HG03175 (cell line): ENCODE measurements at regions not wholly inside any gene's neighbourhood (a gene's known extent, or its start where the extent isn't known, plus 50 kb on each side); places are given as distances from the start of the nearest gene placed in this dataset.
"Not testable (repeated sequence)": the region's sequence is repeated elsewhere in the genome, so short reads cannot be mapped to it uniquely, and the experiment has no call there.

Experiments used
- ATAC-seq: cut with Tn5 transposase; IDR thresholded peaks from one replicate; pipeline ENCODE4 v1.9.1; 2021; ENCODE audit warnings: mild to moderate bottlenecking, moderate library complexity; ENCODE audit not compliant: unreplicated experiment

DNA sequence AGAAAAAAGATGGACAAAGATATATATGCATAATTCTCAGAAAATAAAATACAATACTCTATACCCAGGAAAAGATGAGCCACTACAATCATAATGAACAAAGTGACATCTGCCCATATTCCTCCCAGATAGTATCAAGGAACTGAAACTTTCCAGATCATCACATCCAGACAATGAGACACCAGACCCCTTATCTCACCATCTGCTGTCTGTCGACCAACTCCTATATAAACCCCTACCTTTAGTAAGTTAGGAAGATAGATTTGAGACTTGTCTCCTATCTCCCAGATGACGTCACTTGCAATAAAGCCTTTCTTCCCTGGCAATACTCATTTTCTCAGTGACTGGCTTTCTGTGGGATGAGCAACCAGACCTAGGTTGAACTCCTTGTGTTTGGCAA lies 1071.6 kb downstream of the PLOD2 start:
- peak; percentile 4 for ATAC-seq

DNA sequence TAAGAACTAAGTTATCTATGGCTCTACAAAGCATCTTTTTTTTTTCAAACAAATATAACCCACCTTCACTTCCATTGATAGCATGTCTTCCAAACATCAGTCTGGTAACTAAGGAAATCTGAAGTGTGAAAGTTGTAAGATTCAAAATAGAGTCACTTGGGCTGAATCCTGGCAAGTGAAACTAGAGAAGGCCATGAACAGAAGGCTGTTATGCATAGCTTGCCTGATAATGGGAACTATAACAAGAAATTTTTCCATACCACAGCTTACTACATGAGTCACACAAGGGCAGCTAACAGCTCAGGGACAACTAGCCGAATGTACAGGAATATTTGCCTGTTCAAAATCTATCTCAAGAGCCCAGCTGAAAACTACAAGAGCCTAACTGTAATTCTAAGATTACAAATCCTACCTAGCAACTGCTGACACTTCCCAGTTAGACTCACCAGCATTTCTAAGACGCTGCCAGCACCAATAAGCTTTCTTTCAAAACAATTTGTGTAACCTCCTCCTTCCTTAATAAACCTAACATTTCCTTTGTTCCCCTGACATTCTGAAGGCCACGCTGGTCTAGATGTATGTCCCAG lies 1066.5 kb downstream of the PLOD2 start:
- ATAC-seq = peak; percentile 94

DNA sequence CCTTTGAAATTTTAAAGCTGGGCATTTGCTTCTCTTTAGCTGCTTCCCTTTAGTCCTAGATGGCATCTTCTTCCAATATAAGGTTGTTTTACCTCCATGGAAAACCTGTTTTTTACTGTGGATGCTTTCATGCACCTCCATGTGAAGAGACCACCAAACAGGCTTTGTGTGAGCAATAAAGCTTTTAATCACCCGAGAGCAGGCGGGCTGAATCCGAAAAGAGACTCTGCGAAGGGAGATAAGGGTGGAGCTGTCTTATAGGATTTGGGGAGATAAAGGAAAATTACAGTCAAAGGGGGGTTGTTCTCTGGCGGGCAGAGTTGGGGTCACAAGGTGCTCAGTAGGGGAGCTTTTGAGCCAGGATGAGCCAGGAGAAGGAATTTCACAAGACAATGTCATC lies 1049.8 kb downstream of the PLOD2 start:
- not testable (repeated sequence) for ATAC-seq

DNA sequence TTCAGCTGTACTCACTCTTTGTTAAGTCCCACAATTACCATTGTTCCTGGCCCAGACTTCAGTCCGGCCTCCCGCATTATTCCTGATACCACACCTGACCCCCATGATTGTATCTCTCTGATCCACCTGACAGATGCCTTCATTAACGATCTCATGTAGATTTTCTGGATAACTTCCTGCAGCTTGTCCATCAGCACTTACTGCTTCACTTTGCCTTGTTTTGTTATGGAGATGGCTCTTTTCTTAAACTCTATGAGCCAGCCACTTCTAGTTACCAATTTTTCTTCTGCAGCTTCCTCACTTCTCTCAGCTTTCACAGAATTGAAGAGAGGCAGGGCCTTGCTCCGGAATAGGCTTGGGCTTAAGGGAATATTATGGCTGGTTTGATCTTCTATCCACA lies 1044.2 kb downstream of the PLOD2 start:
- no peak for ATAC-seq

DNA sequence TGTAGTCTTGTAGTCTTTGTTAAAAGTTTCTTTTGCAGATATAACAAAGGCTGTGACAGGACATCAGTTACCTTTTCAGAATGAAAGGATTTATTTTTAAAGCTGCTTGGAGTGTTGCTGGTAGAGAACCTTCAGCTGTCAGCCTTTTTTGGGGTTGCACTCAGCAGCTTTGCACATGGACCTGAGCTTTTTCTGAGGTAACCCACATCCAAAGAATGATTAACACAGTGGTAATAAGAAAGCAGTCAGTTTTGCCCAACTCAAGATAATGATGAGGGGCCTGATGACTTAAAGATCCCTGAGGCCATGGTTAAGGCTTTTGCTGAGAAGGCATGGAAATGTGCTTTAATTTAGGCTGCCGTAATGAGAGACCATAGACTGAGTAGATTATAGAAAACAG lies 1042.7 kb downstream of the PLOD2 start:
- ATAC-seq = peak; percentile 94

DNA sequence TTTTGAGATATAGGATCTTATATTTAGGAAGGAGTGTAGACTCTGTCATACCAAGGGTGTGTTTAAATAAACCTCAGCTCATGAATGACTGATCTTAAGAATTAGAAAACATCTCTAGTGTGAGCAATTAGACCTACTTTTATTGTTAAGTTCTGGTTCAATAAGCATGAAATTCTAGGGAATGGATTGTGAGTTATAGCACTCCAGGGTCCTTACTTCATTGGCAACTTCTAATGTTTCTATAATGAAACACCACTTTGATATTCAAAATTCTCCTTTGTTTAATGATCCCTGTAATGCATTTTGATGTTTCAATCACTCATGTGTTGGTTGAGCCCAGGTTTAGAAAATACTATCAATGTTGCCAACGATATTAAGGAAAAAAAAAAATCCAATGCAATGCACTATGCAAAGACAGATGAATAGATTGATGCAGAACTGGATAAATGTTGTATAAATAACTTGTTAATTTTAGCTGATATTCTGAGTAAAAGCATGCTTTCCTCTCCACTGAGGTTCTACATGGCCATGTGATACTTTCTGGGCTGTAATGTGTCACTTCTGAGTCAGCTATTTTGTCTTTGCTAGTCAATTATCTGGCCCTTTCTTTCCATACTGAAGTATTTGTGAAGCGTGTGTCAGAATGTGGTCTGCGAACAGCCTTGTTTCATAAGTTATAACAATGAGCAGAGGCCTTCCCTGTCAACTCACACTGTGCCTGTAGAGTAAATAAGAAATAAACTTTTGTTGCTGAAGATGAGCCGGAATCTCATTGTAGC lies 1035.9 kb downstream of the PLOD2 start:
- no peak for ATAC-seq

DNA sequence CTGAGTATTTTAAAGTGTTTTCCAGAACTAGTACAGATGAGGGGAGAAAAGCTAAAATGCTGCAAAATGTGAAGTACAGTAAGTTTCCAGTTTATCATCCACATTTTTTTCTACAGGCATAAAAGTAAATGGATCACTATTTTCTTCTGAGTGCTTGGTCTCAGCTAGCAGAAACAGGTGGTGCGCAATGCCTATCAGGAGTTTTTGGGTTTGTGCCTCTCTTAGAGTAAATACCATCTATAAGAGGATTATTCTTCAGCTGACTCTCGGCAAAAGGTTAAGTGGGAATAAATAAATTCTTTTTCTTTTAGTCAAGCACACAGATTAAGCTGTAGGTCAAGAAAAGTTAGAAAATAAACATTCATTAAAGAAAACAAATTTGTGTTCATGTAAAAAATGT lies 1027.7 kb downstream of the PLOD2 start:
- ATAC-seq = no peak

DNA sequence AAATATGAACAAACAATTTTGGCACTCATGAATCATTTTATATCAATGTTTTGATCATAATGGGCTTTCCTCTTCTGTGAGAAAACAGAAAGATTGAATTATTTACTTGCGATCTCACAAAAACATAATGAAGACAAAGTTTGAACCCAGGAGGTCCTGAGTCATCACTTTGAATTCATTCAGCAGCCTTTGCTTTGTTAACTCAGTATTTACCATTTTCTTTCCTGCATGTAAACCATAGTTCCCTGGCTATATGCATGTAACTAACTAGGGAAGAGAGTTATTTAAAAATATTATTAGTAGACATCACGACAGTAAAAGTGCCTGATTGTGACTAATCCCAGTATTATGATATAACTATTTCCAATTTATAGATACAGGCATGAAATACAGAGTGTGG lies 1026.2 kb downstream of the PLOD2 start:
- no peak for ATAC-seq

DNA sequence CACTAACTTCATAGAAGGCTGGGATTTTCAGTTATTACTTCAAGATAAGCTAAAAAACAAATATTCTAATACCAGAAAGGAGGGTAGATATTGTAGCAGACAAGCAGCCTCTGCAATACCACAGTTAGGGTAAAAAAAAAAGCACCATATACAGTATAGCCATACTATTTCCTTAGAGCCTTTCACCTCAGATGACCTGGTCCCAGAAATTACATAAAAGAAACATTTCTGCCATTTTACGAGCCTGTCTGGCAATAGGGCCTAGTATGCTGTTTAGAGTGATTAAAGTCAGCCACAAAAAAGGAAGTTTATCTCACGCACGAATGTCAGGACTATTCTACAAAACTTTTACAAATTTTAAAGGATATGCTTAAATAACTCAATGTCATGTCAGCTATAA lies 1016.6 kb downstream of the PLOD2 start:
- no peak for ATAC-seq

DNA sequence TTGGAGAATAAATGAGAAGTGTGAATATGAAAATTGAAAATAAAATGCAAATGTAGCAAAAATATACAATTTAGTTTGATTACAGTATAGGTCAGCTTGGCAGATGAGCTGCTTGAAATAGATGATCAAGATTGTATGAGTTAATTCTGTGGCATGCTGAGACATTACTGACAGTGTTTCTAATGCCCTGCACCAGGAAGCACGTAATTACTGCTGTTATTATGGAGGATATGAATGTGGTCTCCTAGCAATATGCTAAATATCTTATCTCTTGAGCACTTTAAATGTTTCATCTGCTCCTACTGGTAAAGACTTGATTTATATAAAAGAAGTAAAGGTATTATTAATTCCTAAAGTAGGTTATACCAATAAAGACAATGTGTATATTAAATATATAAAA lies 1015.5 kb downstream of the PLOD2 start:
- no peak for ATAC-seq

DNA sequence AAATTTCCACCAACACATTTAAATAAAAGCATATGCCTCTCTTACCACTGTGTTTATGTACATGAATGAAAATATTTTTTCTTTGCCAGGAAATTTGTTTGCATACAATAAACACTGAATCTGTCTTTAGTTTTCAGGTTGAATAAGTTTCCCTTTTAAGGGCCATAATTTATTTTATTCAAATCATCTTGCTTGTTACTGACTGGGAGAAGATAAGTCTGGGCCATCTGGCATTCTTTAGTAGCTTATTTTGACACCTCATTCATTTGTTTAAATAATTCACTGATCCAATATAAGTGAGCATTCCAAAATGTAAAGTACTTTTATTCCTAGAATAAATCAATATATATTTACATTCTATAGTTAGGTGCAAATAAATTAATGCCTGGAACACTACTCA lies 1001.3 kb downstream of the PLOD2 start:
- ATAC-seq = no peak

DNA sequence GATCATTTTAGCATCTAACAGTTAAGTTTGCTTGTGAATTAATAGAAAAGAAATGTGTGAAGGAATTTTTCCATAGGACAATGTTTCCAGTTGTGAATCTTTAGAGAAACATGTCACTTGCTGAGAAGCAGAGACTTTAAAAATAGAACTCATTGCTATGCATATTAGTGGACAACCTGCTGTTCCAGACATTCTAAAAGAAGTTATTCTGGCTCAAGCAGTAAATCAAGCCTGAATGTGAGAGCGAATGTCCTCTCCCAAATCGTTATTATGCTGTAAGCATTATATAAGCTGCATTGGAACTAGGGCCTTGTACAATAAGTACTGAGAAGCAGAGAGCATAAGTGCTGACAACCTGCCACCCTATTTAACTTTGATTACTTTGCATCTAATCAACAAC lies 990.9 kb downstream of the PLOD2 start:
- no peak for ATAC-seq

DNA sequence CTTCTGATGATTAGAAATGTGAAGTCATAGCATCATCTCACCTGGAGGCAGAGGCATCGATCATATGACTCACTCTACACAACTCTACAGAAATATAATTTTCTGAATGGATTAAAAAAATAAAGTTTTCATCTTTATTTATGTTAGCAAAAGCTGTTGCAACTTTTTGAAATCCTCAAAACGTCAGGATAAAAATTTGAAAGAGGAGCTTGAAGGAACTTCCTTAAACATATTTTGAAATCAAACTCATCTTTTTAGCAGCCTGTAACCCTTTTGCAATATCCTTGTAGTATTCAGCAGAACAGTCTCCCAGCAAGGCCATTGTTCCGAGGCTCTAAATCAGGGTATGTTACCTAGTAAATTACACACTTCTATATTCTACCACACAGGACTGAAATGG lies 985.4 kb downstream of the PLOD2 start:
- ATAC-seq = no peak

DNA sequence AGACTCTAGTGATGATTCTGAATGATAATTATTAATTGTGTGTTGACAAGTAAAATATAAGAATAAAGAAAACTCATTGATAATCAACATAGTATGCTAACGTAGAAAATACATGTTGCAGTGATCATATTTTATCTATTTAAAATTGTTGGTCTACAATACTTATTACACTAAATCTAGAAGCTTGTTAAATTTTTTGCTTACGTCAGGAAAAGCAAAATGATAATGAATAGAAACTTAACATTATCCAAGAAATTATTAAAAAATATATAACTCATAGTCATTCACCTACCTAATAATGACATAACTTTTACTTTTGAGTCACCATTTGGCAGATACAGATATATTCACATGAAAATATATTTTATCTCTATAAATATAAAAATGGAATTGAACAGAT lies 984.1 kb downstream of the PLOD2 start:
- no peak for ATAC-seq

DNA sequence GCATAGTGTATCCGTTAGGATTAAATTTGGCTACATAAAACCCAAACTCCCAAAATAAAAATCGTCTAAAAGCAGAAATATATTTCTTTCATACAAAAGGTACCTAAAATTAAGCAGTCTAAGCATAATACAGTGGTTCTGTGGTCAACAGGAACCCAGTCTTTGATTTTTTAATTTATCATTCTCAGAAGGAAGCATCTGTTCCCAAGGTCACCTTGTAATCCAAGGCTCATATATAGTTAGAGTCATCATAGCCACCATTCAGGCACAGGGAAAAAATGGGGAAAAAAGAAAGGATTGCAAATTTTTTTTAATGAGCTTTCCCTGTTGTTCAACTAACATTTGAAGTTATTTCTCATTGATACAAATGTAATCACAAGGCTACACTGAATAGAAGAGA lies 983.2 kb downstream of the PLOD2 start:
- no peak for ATAC-seq

DNA sequence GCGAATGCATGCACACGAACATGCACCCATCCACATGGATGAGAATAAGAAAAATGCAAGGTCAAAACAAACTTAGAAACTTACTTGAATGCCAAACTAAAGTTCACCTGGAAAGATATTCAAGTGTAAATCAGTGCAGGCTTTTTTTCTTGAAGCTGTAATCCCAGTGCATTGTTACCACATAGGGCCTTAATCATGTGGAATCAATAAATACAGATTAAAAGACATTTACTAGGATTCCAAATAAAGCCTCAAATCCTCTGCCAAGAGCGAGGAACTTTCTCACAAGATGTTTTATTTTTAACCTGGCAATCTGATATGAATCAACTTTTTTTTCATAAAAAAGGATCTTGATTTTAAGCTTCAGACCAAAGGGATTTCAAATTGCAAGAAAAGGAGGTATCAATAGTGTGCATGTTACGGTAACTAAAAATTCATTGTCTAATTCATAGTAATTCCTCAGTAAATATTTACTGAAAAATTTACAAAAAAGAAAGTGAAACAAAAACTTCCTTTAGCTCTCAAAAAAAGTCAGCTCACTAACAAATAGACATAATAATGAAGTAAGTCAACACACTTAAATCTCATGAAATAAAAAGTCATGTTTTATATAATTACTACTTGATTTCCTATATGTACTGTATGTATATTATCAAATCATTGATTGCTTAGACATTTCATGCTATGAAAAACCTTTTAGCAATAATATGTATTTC lies 978.6 kb downstream of the PLOD2 start:
- no peak for ATAC-seq

DNA sequence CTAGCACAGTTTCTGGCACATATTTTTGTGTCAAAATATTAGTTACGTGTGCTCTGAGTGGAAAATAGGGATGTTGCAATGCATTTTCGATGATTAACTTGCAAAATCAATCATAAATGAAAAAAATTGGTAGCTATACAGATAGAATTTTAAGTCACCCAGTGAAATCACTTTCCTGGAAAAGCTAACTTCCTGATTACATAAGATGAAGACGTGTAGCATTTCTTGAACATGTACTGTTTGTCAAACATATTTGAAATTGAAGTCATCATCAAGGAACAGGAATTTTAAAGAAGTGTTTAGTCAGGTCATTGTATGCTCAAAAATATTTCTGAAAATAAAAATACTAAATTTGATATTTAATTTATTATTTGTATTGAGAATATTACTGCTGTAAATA lies 977.7 kb downstream of the PLOD2 start:
- ATAC-seq = no peak

DNA sequence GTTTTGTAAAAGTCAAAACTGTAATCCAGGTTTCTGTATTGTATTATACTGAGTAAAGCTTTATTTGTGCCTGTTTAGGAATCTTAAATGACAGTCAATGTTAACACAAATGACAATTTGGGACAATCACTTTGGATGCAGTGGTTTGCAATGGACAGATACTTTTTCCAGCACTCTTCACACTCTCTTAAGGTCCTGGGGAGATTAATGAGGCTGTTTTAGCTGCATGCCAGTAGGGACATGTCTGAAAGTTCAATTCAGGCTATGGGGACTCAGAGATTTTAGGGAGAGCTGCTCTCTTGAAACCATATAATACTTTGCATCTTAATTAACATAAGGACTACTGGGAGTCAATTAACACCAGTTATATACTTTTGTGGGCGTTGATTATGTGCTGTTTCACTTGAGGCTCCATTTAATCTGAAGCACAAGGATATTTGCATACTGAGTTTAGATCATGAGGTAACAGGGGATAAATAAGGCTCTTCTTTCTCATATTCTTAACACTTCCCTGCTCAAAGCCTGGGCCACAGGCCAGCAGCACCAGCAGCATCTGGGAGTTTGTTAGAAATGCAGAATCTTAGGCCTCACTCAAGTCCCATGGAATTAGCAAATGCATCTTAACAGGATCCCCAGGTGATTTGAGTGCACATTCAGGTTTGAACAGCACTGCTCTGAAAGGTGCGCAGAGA lies 972.8 kb downstream of the PLOD2 start:
- no peak for ATAC-seq

DNA sequence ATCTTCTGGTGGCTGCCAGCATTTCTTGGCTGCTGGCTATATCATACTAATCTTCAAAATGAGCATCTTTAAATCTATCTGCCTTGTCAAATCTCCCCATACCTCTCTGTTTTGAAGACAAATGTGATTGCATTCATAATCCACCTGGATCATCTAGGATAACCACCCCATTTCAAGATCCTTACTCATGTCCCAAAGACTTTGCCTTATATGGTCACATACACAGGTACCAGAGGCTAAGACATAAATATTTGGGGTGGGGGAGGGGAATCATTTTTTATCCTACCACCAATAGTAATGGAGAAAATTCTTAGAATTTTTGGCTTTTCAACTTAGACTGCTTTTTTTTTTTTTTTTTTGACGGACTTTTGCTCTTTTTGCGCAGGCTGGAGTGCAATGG lies 970.8 kb downstream of the PLOD2 start:
- ATAC-seq = no peak

DNA sequence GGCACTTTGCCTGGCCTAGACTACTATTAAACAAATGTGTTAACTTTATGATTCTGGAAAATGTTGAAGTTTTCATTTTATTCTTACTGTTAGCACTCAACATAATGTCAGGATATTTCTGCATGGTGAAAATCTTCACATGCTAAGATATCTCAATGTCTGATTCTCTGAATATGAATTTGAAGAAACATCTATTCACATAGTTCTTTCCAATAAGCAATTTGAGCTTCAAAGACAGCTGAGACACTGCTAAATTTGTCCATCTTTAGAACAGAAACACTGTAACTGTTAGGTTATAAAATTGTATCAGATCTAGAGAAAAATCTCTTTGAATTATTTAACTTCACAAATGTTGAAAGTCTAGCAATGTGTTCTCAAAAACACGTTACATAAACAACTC lies 970.2 kb downstream of the PLOD2 start:
- ATAC-seq = no peak

DNA sequence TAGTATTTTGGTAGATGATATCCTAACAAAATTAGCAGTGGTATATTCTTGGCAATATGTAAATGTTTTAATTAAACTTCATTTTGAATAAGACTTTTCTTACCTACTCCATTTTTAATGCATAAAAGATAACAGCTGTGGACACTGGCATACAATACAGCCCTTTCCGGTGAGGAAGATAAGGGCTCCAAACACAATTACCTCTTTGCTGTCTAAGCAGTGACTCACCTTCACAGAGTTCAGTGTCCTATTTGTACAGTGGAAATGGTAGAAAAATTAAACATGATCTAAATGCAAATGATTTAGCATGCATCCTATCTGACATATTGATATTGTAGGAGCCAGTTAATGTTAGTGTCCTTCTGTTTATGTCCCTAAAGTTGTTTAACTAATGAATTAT lies 969.4 kb downstream of the PLOD2 start:
- ATAC-seq = no peak
